GM21717 (cell line): ENCODE measurements at regions not wholly inside any gene's neighbourhood (a gene's known extent, or its start where the extent isn't known, plus 50 kb on each side); places are given as distances from the start of the nearest gene placed in this dataset.
"Not testable (repeated sequence)": the region's sequence is repeated elsewhere in the genome, so short reads cannot be mapped to it uniquely, and the experiment has no call there.

Experiments used
- ATAC-seq: cut with Tn5 transposase; IDR thresholded peaks from one replicate; pipeline ENCODE4 v1.9.1; 2021; ENCODE audit warnings: mild to moderate bottlenecking, moderate library complexity; ENCODE audit not compliant: unreplicated experiment

DNA sequence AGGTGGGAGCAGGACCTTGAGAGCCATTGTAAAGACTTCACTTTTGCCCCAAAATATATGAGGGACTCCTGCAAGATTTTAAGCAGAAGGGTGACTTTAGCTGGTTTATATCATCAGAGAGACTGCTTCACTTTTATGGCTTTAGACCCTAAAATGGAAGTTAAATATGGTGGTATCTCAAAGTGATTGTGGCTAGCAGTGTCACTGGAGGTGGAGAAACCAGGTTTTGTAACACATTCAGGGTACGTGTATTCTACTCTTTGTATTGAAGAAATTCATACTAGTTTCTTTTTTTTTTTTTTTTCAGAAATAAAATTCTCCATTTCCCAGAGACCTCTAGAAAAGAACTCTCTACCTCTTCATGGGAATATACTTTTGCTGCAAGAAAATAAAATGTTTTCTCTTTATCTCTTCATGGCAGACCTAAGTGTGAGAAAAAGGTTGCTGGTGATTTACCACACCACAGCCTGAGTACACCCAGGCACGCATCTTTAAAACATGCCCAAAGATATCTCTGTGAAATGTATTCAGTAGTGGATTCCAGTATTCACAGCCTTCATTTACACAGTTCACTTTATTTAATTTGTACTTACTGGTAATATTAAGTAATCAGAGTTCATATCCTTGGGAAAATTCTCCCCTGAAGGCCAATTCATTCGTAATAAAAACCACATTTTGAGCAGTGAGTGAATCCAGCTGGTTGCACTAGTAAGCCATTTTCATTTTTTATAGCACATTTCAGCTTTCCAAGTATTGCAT is 74.3 kb upstream of the GUCY1A1 start:
- ATAC-seq, result no peak

- no peak for ATAC-seq
Measured at GRCh38 chr4:155591738-155592143, 74.9 kb upstream of the GUCY1A1 start.

- no peak for ATAC-seq
Measured at GRCh38 chr4:155590796-155591585, 75.7 kb upstream of the GUCY1A1 start.

DNA sequence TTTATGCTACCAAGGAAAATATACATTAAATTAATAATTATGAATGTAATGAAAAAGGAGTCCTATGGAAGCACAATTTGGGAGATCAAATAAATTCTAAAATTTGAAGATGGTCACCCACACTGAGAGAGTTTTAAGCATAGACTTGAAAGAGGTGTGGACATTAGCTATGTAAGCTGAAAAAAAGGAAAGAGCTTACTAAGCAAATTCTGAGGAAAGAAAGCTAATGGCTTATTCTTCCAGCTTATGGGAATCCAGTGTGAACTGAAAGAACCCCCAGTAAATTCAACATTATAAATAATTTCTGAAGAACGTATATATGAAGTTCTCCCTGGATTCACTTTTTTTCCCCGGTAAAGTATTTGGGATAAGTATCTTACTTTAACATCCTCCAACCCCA is 78.2 kb upstream of the GUCY1A1 start:
- no peak for ATAC-seq

DNA sequence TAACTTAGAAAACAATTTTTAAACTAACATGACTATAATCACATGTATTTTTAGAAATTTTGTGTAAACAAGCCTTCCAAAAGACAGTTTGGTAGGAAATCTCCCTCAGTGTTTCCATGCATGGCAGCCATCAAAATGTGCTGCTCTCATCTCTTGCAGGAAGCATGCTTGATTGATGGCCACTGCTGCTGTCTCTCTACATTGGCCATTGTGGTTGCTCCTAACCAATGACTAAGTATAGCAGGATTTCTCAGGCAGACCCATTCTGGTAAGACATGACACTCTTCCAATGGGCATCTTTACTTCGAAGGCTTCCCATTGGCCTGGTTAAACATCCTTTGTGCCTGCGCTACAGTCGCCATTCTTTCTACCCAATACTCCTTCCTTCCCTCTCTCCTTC is 78.9 kb upstream of the GUCY1A1 start:
- ATAC-seq, result no peak

GRCh38 chr4:155582971-155583437 is 83.6 kb upstream of the GUCY1A1 start:
- no peak for ATAC-seq

GRCh38 chr4:155582041-155582440 is 84.6 kb upstream of the GUCY1A1 start:
- no peak for ATAC-seq

GRCh38 chr4:155578726-155579370 is 87.8 kb upstream of the GUCY1A1 start:
- ATAC-seq, result no peak

DNA sequence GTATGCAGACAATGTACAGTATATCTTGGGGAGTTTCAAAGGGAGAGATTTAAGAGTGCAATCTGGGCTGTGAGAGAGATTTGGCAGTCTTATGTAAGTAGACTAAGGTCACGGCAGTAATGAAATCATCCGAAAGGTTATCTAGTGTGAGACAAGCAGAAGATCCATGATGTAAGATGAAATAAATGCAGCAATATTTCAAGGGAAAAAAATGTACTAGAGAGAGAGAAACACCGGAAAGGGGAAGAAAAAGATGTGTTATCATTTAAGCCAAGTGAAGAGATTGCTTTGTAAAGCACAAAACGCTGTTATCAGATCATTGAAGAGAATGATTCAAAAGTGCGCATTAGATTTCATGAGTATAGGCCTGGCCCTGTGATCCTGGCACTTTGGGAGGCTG is 88.4 kb upstream of the GUCY1A1 start:
- ATAC-seq, result no peak

DNA sequence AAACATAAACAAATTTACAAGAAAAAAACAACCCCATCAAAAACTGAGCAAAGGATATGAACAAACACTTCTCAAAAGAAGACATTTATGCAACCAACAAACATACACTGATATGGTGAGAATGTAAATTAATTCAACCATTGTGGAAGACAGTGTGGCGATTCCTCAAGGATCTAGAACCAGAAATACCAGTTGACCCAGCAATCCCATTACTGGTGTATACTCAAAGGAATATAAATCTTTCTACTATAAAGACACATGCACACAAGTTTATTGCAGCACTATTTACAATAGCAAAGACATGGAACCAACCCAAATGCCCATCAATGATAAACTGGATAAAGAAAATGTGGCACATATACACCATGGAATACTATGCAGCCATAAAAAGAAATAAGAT is 92.3 kb upstream of the GUCY1A1 start:
- not testable (repeated sequence) for ATAC-seq

DNA sequence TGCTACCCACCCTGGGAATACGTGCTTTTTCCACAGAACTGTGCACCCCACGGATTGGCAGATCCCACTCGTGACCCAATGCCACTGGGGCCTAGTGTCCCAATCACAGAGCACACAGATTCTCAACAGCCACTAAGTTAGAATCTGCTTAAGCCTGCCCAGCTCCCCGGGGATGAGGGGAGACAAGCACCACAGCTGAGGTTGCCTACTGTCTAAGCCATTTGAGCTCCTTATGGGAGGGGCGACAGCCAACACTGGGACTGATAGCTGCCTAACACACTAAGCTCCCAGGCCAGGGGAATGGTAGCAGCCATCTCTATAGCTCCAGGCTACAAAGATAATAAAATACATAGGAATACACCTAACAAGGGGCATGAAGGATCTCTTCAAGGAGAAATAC is 93.5 kb upstream of the GUCY1A1 start:
- no peak for ATAC-seq

DNA sequence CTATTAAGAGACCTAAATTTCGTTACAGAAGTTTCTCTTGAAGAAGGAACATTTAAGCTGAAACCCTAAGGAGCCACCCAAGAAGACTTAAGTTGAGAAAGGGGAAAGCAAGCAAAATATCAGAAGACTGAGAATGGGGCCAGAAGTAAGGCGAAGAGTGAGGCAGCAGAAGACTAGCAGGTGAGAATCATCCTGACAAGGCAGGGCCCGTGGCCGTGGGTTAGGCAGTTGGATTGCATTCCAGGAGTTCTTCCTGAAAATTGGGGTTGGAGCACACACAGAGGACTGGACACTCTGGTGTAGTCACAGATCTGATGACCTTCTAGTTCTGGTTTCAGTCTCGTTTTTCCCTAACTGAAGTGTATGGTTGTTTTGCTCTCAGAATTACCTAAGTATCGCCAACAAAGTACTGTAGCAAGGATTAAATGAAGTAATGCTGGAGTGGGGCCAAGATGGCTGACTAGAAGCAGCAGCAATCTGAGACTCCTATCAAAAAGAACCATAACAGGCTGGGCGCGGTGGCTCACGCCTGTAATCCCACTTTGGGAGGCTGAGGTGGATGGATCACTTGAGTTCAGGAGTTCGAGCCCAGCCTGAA is 94.4 kb upstream of the GUCY1A1 start:
- ATAC-seq, result no peak

GRCh38 chr4:155571184-155571944 is 95.3 kb upstream of the GUCY1A1 start:
- no peak for ATAC-seq

GRCh38 chr4:155570661-155571060 is 96.0 kb upstream of the GUCY1A1 start:
- ATAC-seq, result no peak

GRCh38 chr4:155569960-155570515 is 96.6 kb upstream of the GUCY1A1 start:
- no peak for ATAC-seq

- ATAC-seq, result no peak
Measured at GRCh38 chr4:155569471-155569870, 97.2 kb upstream of the GUCY1A1 start.

DNA sequence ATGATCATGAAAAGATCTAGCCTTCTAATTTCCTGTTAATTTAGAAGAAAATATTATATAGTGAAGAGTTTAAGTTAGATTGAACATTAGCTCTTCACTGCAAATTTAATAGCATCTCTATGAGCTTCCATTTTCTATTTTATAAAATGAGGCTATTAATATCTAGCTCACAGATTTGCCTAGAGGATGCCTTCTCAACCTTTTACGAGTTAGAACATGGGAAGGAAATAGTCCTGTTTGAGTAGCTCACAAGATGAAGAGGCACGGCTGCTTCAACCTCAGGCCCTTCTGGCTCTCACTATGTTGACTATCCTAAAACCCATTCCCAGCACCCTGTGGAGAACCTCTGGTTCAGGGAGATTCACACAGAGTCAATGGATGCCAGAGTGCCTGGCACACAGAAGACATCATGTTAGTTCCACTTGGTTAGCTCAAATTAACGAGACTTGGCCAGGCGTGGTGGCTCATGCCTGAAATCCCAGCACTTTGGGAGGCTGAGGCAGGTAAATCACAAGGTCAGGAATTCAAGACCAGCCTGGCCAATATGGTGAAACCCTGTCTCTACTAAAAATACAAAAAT is 97.9 kb upstream of the GUCY1A1 start:
- no peak for ATAC-seq

DNA sequence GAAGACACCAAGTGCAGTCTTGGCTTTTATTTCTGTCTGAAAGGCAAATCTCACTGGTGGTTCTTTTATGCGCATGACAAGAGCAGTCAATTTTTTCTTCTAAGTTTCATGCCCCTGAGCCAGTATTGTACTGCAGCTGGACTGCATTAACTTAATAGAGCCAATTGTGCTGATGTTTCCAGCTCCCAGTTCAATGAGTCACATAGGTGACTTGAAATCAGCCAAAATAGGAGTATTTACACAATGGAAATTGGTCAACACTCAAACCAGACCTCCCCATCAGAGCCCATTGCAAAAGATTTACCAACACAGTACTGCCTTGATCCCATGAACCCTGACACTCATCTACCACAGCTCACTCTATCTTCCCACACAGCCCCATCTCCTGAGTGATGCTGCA is 100.3 kb upstream of the GUCY1A1 start:
- no peak for ATAC-seq

DNA sequence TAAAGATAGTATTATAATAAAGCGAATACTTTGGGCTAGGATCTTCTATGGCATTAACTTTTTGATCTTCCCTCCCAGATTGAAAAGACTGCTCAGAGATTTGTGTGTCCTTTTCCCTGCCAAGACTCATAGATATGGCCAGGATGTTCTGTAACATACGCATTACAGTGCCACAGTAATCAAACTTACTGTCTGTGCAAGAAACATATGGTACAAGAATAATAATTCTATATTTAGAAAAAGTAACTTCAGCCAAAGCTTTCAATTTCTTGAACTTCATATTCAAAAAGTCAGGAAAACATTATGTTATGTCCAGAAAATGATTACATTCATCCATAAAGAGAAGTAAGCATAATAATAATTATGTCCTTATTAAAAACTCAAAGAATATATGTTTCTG is 100.9 kb upstream of the GUCY1A1 start:
- no peak for ATAC-seq

DNA sequence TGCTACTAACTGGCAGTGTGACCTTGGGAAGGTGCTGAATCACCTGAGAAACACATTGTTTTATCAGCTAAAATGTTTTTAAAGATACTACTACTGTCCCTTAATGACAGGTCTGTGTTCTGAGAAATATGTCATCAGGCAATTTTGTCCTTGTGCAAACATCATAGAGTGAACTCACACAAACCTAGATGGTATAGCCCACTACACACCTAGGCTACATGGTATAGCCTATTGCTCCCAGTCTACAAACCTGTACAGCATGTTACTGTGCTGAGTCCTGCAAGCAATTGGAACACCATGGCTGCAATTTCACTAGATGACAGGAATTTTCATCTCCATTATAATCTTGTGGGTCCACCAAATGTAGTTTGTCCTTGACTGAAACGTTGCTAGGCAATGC is 101.3 kb upstream of the GUCY1A1 start:
- ATAC-seq, result no peak
